H9 (cell line): ENCODE measurements at regions not wholly inside any gene's neighbourhood (a gene's known extent, or its start where the extent isn't known, plus 50 kb on each side); places are given as distances from the start of the nearest gene placed in this dataset.

Experiments
- DNase-seq: peaks from one replicate; pipeline ENCODE4 v3.0.0-alpha.2; 2017
- H2AFZ ChIP-seq: one replicate; pipeline ENCODE4 v1.6.1; 2013; ENCODE audit warnings: mild to moderate bottlenecking, low read length, control low read depth, moderate library complexity
- H2AK5ac ChIP-seq: 2 replicates; pipeline ENCODE4 v1.6.1; 2013; ENCODE audit warnings: low read length, control low read depth, mixed read lengths; ENCODE audit not compliant: insufficient read length
- H2BK120ac ChIP-seq: one replicate; pipeline ENCODE4 v1.6.1; 2013; ENCODE audit warnings: low read depth, mild to moderate bottlenecking, low read length, control low read depth, inconsistent platforms; ENCODE audit not compliant: poor library complexity, severe bottlenecking
- H2BK12ac ChIP-seq: 2 replicates; pipeline ENCODE4 v1.6.1; 2013; ENCODE audit warnings: low read length, control low read depth, mixed read lengths, low read depth; ENCODE audit not compliant: insufficient read length
- H2BK15ac ChIP-seq: 2 replicates; pipeline ENCODE4 v1.6.1; 2013; ENCODE audit warnings: low read depth, low read length, control low read depth
- H2BK20ac ChIP-seq: one replicate; pipeline ENCODE4 v1.6.1; 2013; ENCODE audit warnings: low read depth, mild to moderate bottlenecking, low read length, control low read depth, inconsistent platforms; ENCODE audit not compliant: poor library complexity, severe bottlenecking
- H2BK5ac ChIP-seq: 2 replicates; pipeline ENCODE4 v1.6.1; 2013; ENCODE audit warnings: low read length, control low read depth, mixed read lengths; ENCODE audit not compliant: insufficient read length
- H3K14ac ChIP-seq: 2 replicates; pipeline ENCODE4 v1.6.1; 2013; ENCODE audit warnings: low read length, control low read depth; ENCODE audit not compliant: insufficient read depth
- H3K18ac ChIP-seq: 2 replicates; pipeline ENCODE4 v1.6.1; 2013; ENCODE audit warnings: low read depth, mild to moderate bottlenecking, mixed read lengths, low read length, control low read depth; ENCODE audit not compliant: insufficient read length
- H3K23ac ChIP-seq: 2 replicates; pipeline ENCODE4 v1.6.1; 2013; ENCODE audit warnings: low read length, control low read depth, mixed read lengths, low read depth; ENCODE audit not compliant: insufficient read length
- H3K23me2 ChIP-seq: 2 replicates; pipeline ENCODE4 v1.6.1; 2013; ENCODE audit warnings: low read depth, mild to moderate bottlenecking, mixed read lengths, low read length, control low read depth; ENCODE audit not compliant: insufficient read length, poor library complexity, severe bottlenecking
- H3K27ac ChIP-seq: 2 replicates; pipeline ENCODE4 v1.5.1; 2013; ENCODE audit warnings: low read length, control low read depth, mixed read lengths, low read depth; ENCODE audit not compliant: insufficient read length
- H3K27me3 ChIP-seq: 2 replicates; pipeline ENCODE4 v1.6.1; 2013; ENCODE audit warnings: low read length, control low read depth, inconsistent platforms; ENCODE audit not compliant: insufficient read depth
- H3K4ac ChIP-seq: 2 replicates; pipeline ENCODE4 v1.6.1; 2013; ENCODE audit warnings: low read depth, mild to moderate bottlenecking, control low read depth, inconsistent platforms, low read length, moderate library complexity
- H3K4me1 ChIP-seq: 2 replicates; pipeline ENCODE4 v1.6.1; 2013; ENCODE audit warnings: low read length, control low read depth, inconsistent platforms; ENCODE audit not compliant: insufficient read depth
- H3K4me2 ChIP-seq: 2 replicates; pipeline ENCODE4 v1.6.1; 2013; ENCODE audit warnings: low read length, control low read depth, mixed read lengths; ENCODE audit not compliant: insufficient read length, insufficient read depth
- H3K56ac ChIP-seq: 2 replicates; pipeline ENCODE4 v1.6.1; 2013; ENCODE audit warnings: low read depth, mild to moderate bottlenecking, mixed read lengths, low read length, control low read depth; ENCODE audit not compliant: insufficient read length
- H3K79me1 ChIP-seq: 2 replicates; pipeline ENCODE4 v1.6.1; 2013; ENCODE audit warnings: low read depth, mild to moderate bottlenecking, moderate library complexity, low read length, control low read depth, inconsistent platforms; ENCODE audit not compliant: insufficient read depth, poor library complexity, severe bottlenecking
- H3K79me2 ChIP-seq: 2 replicates; pipeline ENCODE4 v1.6.1; 2013; ENCODE audit warnings: low read length, control low read depth, inconsistent platforms; ENCODE audit not compliant: insufficient read depth
- H3K9ac ChIP-seq: 2 replicates; pipeline ENCODE4 v1.6.1; 2013; ENCODE audit warnings: low read length, control low read depth, mixed read lengths; ENCODE audit not compliant: insufficient read length; ENCODE audit errors: extremely low read depth
- H3K9me3 ChIP-seq: one replicate; pipeline ENCODE4 v1.6.1; 2013; ENCODE audit warnings: low read depth, low read length, inconsistent platforms; ENCODE audit not compliant: control insufficient read depth
- H3T11ph ChIP-seq: one replicate; pipeline ENCODE4 v1.6.1; 2013; ENCODE audit warnings: mild to moderate bottlenecking, low read length, control low read depth, inconsistent platforms
- H4K20me1 ChIP-seq: one replicate; pipeline ENCODE4 v1.6.1; 2013; ENCODE audit not compliant: control insufficient read depth, insufficient read length, insufficient read depth
- H4K5ac ChIP-seq: 2 replicates; pipeline ENCODE4 v1.6.1; 2013; ENCODE audit warnings: low read depth, mild to moderate bottlenecking, mixed read lengths, low read length, control low read depth; ENCODE audit not compliant: insufficient read length
- H4K8ac ChIP-seq: replicated peaks from 2 replicates; pipeline ENCODE4 v1.6.1; 2013; ENCODE audit warnings: low read length, control low read depth, mixed read lengths, low read depth; ENCODE audit not compliant: insufficient read length
- H4K91ac ChIP-seq: 2 replicates; pipeline ENCODE4 v1.6.1; 2013; ENCODE audit warnings: low read depth, mild to moderate bottlenecking, moderate library complexity, mixed read lengths, low read length, control low read depth; ENCODE audit not compliant: insufficient read length
- H3K27ac Mint-ChIP-seq, 3 experiments: 2 replicates in 2 of 3; 3 replicates in 1 of 3; pipeline ENCODE4 v1.8.0; 2020 to 2021; ENCODE audit warnings: mixed read lengths in 3 of 3, mild to moderate bottlenecking in 1 of 3, moderate library complexity in 1 of 3
- H3K27me3 Mint-ChIP-seq: 2 replicates; pipeline ENCODE4 v1.8.0; 2021; ENCODE audit warnings: low read depth, mild to moderate bottlenecking, moderate library complexity, mixed read lengths
- H3K36me3 Mint-ChIP-seq, 3 experiments: 2 replicates in 2 of 3; 3 replicates in 1 of 3; pipeline ENCODE4 v1.8.0; 2020 to 2021; ENCODE audit warnings: low read depth in 3 of 3, mixed read lengths in 3 of 3; ENCODE audit not compliant: insufficient read depth in 1 of 3
- H3K4me1 Mint-ChIP-seq, 2 experiments: 2 replicates each; pipeline ENCODE4 v1.8.0; 2020; ENCODE audit warnings: mixed read lengths in 2 of 2
- H3K4me3 Mint-ChIP-seq, 2 experiments: 2 replicates in 1 of 2; 3 replicates in 1 of 2; pipeline ENCODE4 v1.8.0; 2020 to 2021; ENCODE audit warnings: mild to moderate bottlenecking in 2 of 2, mixed read lengths in 2 of 2, moderate library complexity in 1 of 2
- H3K9me3 Mint-ChIP-seq, 2 experiments: 2 replicates in 1 of 2; 3 replicates in 1 of 2; pipeline ENCODE4 v1.8.0; 2020; ENCODE audit warnings: mild to moderate bottlenecking in 2 of 2, mixed read lengths in 2 of 2, moderate library complexity in 1 of 2
- WGBS: extraction: QIAGEN DNeasy Blood & Tissue Kit; methylation state at CpG from one replicate; pipeline ENCODE4 v1.1.7; 2013; ENCODE audit warnings: missing lambda C conversion rate, low lambda C conversion rate, mixed read lengths; ENCODE audit not compliant: insufficient read length; ENCODE audit errors: extremely low coverage; 5-methylcytosine and 5-hydroxymethylcytosine counted together
- TF ChIP-seq, protein P1 (sequence below): fragments of 200-600 bp; sonication (generic); conservative IDR thresholded peaks from 3 replicates; pipeline ENCODE4 v1.8.0; 2021; ENCODE audit warnings: antibody characterized with exemption, mild to moderate bottlenecking

DNA sequence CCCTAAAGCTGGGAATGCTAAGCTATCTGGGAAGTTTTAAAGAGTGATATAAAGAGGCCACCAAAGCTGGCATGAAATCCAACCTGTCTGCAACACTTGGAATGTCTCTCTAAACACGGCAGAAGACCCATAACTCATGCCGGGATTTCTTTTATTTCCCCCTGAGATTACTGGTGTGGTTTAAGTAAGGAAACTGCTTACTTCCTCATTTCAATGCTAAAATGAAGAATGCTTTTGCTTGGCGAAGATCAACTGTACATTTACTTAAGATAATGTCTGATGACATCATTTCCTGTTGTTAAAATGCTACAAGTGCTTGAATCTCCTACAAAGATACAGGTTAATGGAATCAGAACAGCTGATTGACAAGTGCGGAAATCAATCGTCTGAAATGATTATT is 353.8 kb upstream of the SALL3 start:
- Mint-ChIP-seq H3K27ac (no peak overlapping the region), H3K36me3 (peaks cover 0 to 18% (median 4%) of the 10 kb centered on the region in 3 experiments; a peak in 4 of 7 replicates), H3K4me3 (no peak overlapping the region), H3K9me3 (peaks cover 15% of the 10 kb centered on the region in 2 experiments), H3K4me1 (peaks cover 9 to 10% of the 10 kb centered on the region in 2 experiments), H3K27me3 (peaks cover 5% of the 10 kb centered on the region)
- Histone ChIP-seq H3K79me1 (no peaks in the 10 kb centered on the region), H2AK5ac (no peak overlapping the region), H3K27me3 (no peaks in the 10 kb centered on the region), H3K27ac (no peak overlapping the region), H3T11ph (no peak overlapping the region), H3K4me2 (no peak overlapping the region), H3K4me1 (no peaks in the 10 kb centered on the region), H3K9me3 (no peaks in the 10 kb centered on the region), H2BK12ac (no peak overlapping the region), H3K23ac (no peak overlapping the region), H4K8ac (no peak overlapping the region), H4K20me1 (no peaks in the 10 kb centered on the region), H4K5ac (no peak overlapping the region), H3K56ac (no peak overlapping the region), H2AFZ (no peak overlapping the region), H2BK20ac (no peak overlapping the region), H3K14ac (no peak overlapping the region), H3K18ac (no peak overlapping the region), H2BK120ac (no peak overlapping the region), H4K91ac (no peak overlapping the region), H3K23me2 (peaks cover 2% of the 10 kb centered on the region), H2BK15ac (no peak overlapping the region), H2BK5ac (no peak overlapping the region), H3K9ac (no peak overlapping the region), H3K4ac (no peak overlapping the region), H3K79me2 (no peaks in the 10 kb centered on the region)
- DNase-seq: no peak
- TF ChIP-seq, protein P1, sequence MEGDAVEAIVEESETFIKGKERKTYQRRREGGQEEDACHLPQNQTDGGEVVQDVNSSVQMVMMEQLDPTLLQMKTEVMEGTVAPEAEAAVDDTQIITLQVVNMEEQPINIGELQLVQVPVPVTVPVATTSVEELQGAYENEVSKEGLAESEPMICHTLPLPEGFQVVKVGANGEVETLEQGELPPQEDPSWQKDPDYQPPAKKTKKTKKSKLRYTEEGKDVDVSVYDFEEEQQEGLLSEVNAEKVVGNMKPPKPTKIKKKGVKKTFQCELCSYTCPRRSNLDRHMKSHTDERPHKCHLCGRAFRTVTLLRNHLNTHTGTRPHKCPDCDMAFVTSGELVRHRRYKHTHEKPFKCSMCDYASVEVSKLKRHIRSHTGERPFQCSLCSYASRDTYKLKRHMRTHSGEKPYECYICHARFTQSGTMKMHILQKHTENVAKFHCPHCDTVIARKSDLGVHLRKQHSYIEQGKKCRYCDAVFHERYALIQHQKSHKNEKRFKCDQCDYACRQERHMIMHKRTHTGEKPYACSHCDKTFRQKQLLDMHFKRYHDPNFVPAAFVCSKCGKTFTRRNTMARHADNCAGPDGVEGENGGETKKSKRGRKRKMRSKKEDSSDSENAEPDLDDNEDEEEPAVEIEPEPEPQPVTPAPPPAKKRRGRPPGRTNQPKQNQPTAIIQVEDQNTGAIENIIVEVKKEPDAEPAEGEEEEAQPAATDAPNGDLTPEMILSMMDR: no peak
- no CpG with 5 or more reads among the region's 5 CpGs for WGBS
